ENCODE measurements at regions not wholly inside any gene's neighbourhood (a gene's known extent, or its start where the extent isn't known, plus 50 kb on each side); places are given as distances from the start of the nearest gene placed in this dataset.

- TF ChIP-seq RCOR1 (IDR thresholded peaks at IDR 0.05; ENCODE audit: insufficient replicate concordance, low read length): no peak
- TF ChIP-seq CTCF (conservative IDR thresholded peaks at IDR 0.05; ENCODE audit: low read depth, low read length): no peak
- no peak for TF ChIP-seq POLR2A (IDR thresholded peaks at IDR 0.05; ENCODE audit: low read depth, low read length)
- TF ChIP-seq RAD21 (IDR thresholded peaks at IDR 0.05; ENCODE audit: low read length): no peak
- no peak for TF ChIP-seq MAZ (IDR thresholded peaks at IDR 0.05; ENCODE audit: borderline replicate concordance, low read depth, low read length)
- no peak for TF ChIP-seq RFX5 (IDR thresholded peaks at IDR 0.05; ENCODE audit: low read depth, low read length)
- no peak for TF ChIP-seq USF2 (IDR thresholded peaks at IDR 0.05; ENCODE audit: low read depth, low read length)
- TF ChIP-seq CEBPB (IDR thresholded peaks at IDR 0.05; ENCODE audit: low read depth, low read length): no peak
- TF ChIP-seq CHD1 (IDR thresholded peaks at IDR 0.05; ENCODE audit: low read depth, low read length): no peak
- TF ChIP-seq FOS (IDR thresholded peaks at IDR 0.05; ENCODE audit: low read depth, low read length): no peak
- TF ChIP-seq BHLHE40 (IDR thresholded peaks at IDR 0.05; ENCODE audit: low read depth, low read length): no peak
- TF ChIP-seq MXI1 (IDR thresholded peaks at IDR 0.05; ENCODE audit: borderline replicate concordance, low read depth, low read length): no peak
- no peak for TF ChIP-seq MAFK (IDR thresholded peaks at IDR 0.05; ENCODE audit: low read depth, low read length)
Observed at GRCh38 chr12:13433768-13434167, 237.2 kb downstream of the EMP1 start.

Data from IMR-90 (cell line).